NCI-H1092 treated with DMSO at 0.1 percent for 48 hours (cell line): ENCODE measurements at regions not wholly inside any gene's neighbourhood (a gene's known extent, or its start where the extent isn't known, plus 50 kb on each side); places are given as distances from the start of the nearest gene placed in this dataset.
"Not testable (repeated sequence)": the region's sequence is repeated elsewhere in the genome, so short reads cannot be mapped to it uniquely, and the experiment has no call there.

Experiments used
- DNase-seq: peaks from one replicate; lab custom pipeline; 2025; lab: John Stamatoyannopoulos, UW

- DNase-seq, result peak; percentile 34
These were observed 97.2 kb downstream of the NOG start for GRCh38 chr17:56690441-56691291.

GRCh38 chr17:56694825-56695224 is 101.3 kb downstream of the NOG start:
- DNase-seq, result no peak

- DNase-seq, result no peak
These were observed 103.7 kb downstream of the NOG start for GRCh38 chr17:56697190-56697589.

- DNase-seq, result no peak
These were observed 105.8 kb downstream of the NOG start for GRCh38 chr17:56699186-56699894.

GRCh38 chr17:56700919-56701420 is 107.5 kb downstream of the NOG start:
- DNase-seq, result no peak

- no peak for DNase-seq
These were observed 114.1 kb downstream of the NOG start for GRCh38 chr17:56707312-56708219.

- DNase-seq, result no peak
These were observed 114.7 kb downstream of the NOG start for GRCh38 chr17:56708220-56708558.

- DNase-seq, result no peak
These were observed 115.3 kb downstream of the NOG start for GRCh38 chr17:56708670-56709410.

GRCh38 chr17:56710986-56711385 is 117.5 kb downstream of the NOG start:
- DNase-seq, result no peak

- peak; percentile 70 for DNase-seq
These were observed 117.9 kb downstream of the C17orf67 start for GRCh38 chr17:56715613-56716357.

GRCh38 chr17:56717471-56717870 is 116.2 kb downstream of the C17orf67 start:
- DNase-seq, result no peak

- DNase-seq, result no peak
These were observed 115.2 kb downstream of the C17orf67 start for GRCh38 chr17:56718515-56718914.

- no peak for DNase-seq
These were observed 110.3 kb downstream of the C17orf67 start for GRCh38 chr17:56723421-56723820.

- no peak for DNase-seq
These were observed 109.1 kb downstream of the C17orf67 start for GRCh38 chr17:56724664-56725063.

GRCh38 chr17:56725144-56725543 is 108.6 kb downstream of the C17orf67 start:
- DNase-seq, result no peak

GRCh38 chr17:56727876-56728617 is 105.7 kb downstream of the C17orf67 start:
- no peak for DNase-seq

GRCh38 chr17:56731096-56731495 is 102.6 kb downstream of the C17orf67 start:
- not testable (repeated sequence) for DNase-seq

GRCh38 chr17:56733833-56734232 is 99.9 kb downstream of the C17orf67 start:
- no peak for DNase-seq

- DNase-seq, result no peak
These were observed 97.9 kb downstream of the C17orf67 start for GRCh38 chr17:56735842-56736241.
